HCT116 (cell line): ENCODE measurements at regions not wholly inside any gene's neighbourhood (a gene's known extent, or its start where the extent isn't known, plus 50 kb on each side); places are given as distances from the start of the nearest gene placed in this dataset.
"Not testable (repeated sequence)": the region's sequence is repeated elsewhere in the genome, so short reads cannot be mapped to it uniquely, and the experiment has no call there.

Experiments used
- ATAC-seq: fragments of 200-7000 bp; cut with Tn5 transposase; 2 replicates; pipeline ENCODE4 v1.9.1; 2020; ENCODE audit warnings: mild to moderate bottlenecking, moderate library complexity
- BruUV-seq: library from RNA; stranded (reverse); fragments of 400-500 nt; replicated peaks from 2 replicates; lab custom pipeline; 2021; lab: Mats Ljungman, UMichigan
- CTCF ChIA-PET: fragments of 300-600 bp; sonication (Branson Sonifier 250); formaldehyde crosslinking; loops from one replicate; lab custom pipeline; 2021; ENCODE audit warnings: antibody characterized with exemption; lab: Charles Lee
- POLR2A ChIA-PET: fragments of 300-600, 350-600 bp; sonication (Branson Sonifier 250); formaldehyde crosslinking; loops from one replicate; lab custom pipeline; 2021; ENCODE audit warnings: antibody characterized with exemption; lab: Charles Lee
- RAD21 ChIA-PET, 2 experiments: fragments of 300-600 bp; sonication (Branson Sonifier 250); formaldehyde crosslinking; loops; one replicate each; lab custom pipeline; 2023; ENCODE audit warnings: low total read pairs in 2 of 2; ENCODE audit not compliant: uncharacterized antibody in 2 of 2, unreplicated experiment in 2 of 2, low non-redundant PET in 1 of 2; lab: Charles Lee
- DNase-seq: peaks from one replicate; pipeline ENCODE4 v3.0.0-alpha.2; 2010; ENCODE audit warnings: low read depth, low spot score
- H2AFZ ChIP-seq: fragments of 200-600 bp; shearing (Covaris generic), sonication (generic); 2 replicates; pipeline ENCODE4 v1.6.1; 2017; ENCODE audit warnings: low read depth, mixed run types, mixed read lengths, antibody characterized with exemption, low read length; ENCODE audit not compliant: poor library complexity, severe bottlenecking
- H3K27ac ChIP-seq: 2 replicates; pipeline ENCODE4 v1.5.1; 2012; ENCODE audit warnings: low read depth, low read length
- H3K27me3 ChIP-seq: fragments of 200-600 bp; sonication (generic); 2 replicates; pipeline ENCODE4 v1.6.1; 2016; ENCODE audit warnings: mixed run types, low read length, mixed read lengths; ENCODE audit not compliant: insufficient read depth
- H3K36me3 ChIP-seq, 2 experiments: fragments of 200-500 bp in 1 of 2; fragments of 200-600 bp in 1 of 2; sonication (Bioruptor generic) in 1 of 2; sonication (generic) in 1 of 2; 2 replicates each; pipeline versions ENCODE4 v1.5.1 to v1.6.1; 2014 to 2016; ENCODE audit warnings: low read length in 2 of 2, inconsistent platforms in 1 of 2, mixed read lengths in 1 of 2, mixed run types in 1 of 2; ENCODE audit not compliant: insufficient read depth in 2 of 2, control insufficient read depth in 1 of 2
- H3K4me1 ChIP-seq, 2 experiments: fragments of 200-600 bp in 1 of 2; sonication (generic) in 1 of 2; 2 replicates each; pipeline versions ENCODE4 v1.5.1 to v1.6.1; 2012 to 2017; ENCODE audit warnings: low read length in 2 of 2, inconsistent platforms in 1 of 2, mild to moderate bottlenecking in 1 of 2, mixed read lengths in 1 of 2, mixed run types in 1 of 2, moderate library complexity in 1 of 2; ENCODE audit not compliant: insufficient read depth in 2 of 2, control insufficient read depth in 1 of 2
- H3K4me2 ChIP-seq: fragments of 200-600 bp; sonication (generic); 2 replicates; pipeline ENCODE4 v1.6.1; 2017; ENCODE audit warnings: mixed run types, low read length, mixed read lengths
- H3K4me3 ChIP-seq, 2 experiments: fragments of 200-600 bp in 1 of 2; sonication (generic) in 1 of 2; replicated peaks in 1 of 2; 2 replicates each; pipeline ENCODE4 v1.5.1; 2011 to 2016; ENCODE audit warnings: low read length in 2 of 2, control low read depth in 1 of 2, low read depth in 1 of 2, mild to moderate bottlenecking in 1 of 2, mixed read lengths in 1 of 2, mixed run types in 1 of 2
- H3K79me2 ChIP-seq: fragments of 200-600 bp; sonication (generic); 2 replicates; pipeline ENCODE4 v1.6.1; 2017; ENCODE audit warnings: mild to moderate bottlenecking, mixed run types, low read length, moderate library complexity, mixed read lengths; ENCODE audit not compliant: insufficient read depth
- H3K9ac ChIP-seq: fragments of 200-600 bp; sonication (generic); 2 replicates; pipeline ENCODE4 v1.6.1; 2016; ENCODE audit warnings: low read length, mixed read lengths
- H3K9me2 ChIP-seq: fragments of 200-600 bp; sonication (generic), shearing (Covaris generic); 2 replicates; pipeline ENCODE4 v1.6.1; 2017; ENCODE audit warnings: mixed run types, mild to moderate bottlenecking, moderate library complexity; ENCODE audit not compliant: insufficient read depth
- H3K9me3 ChIP-seq, 2 experiments: fragments of 200-500 bp in 1 of 2; fragments of 200-600 bp in 1 of 2; sonication (Bioruptor generic) in 1 of 2; sonication (generic) in 1 of 2; 2 replicates each; pipeline ENCODE4 v1.6.1; 2014 to 2017; ENCODE audit warnings: low read length in 2 of 2, mixed read lengths in 2 of 2, inconsistent platforms in 1 of 2, low read depth in 1 of 2, mild to moderate bottlenecking in 1 of 2, mixed run types in 1 of 2, moderate library complexity in 1 of 2; ENCODE audit not compliant: control insufficient read depth in 1 of 2, insufficient read depth in 1 of 2
- H4K20me1 ChIP-seq: fragments of 200-600 bp; sonication (generic), shearing (Covaris generic); 2 replicates; pipeline ENCODE4 v1.6.1; 2017; ENCODE audit warnings: mixed run types, mild to moderate bottlenecking, moderate library complexity; ENCODE audit not compliant: insufficient read depth
- CEBPB ChIP-seq: IDR thresholded peaks from 2 replicates; pipeline ENCODE4 v1.6.1; 2012; ENCODE audit warnings: low read depth
- EGR1 ChIP-seq: IDR thresholded peaks from 2 replicates; pipeline ENCODE4 v1.6.1; 2012; ENCODE audit warnings: low read depth
- EZH2 ChIP-seq: fragments of 200-600 bp; sonication (generic); IDR thresholded peaks from 2 replicates; pipeline ENCODE4 v1.6.1; 2017; ENCODE audit warnings: antibody characterized with exemption, mixed run types
- EZH2phosphoT487 ChIP-seq: fragments of 200-600 bp; IDR thresholded peaks from 2 replicates; pipeline ENCODE4 v1.6.1; 2018; ENCODE audit warnings: antibody characterized with exemption, borderline replicate concordance
- FOSL1 ChIP-seq: IDR thresholded peaks from 2 replicates; pipeline ENCODE4 v1.6.1; 2012; ENCODE audit warnings: low read depth
- JUND ChIP-seq: IDR thresholded peaks from 2 replicates; pipeline ENCODE4 v1.6.1; 2012
- POLR2AphosphoS5 ChIP-seq: IDR thresholded peaks from 2 replicates; pipeline ENCODE4 v1.6.1; 2011; ENCODE audit warnings: mild to moderate bottlenecking, low read depth, low read length, moderate library complexity
- RAD21 ChIP-seq: IDR thresholded peaks from 2 replicates; pipeline ENCODE4 v1.6.1; 2012; ENCODE audit warnings: low read depth, mild to moderate bottlenecking
- SRF ChIP-seq: IDR thresholded peaks from 2 replicates; pipeline ENCODE4 v1.6.1; 2012; ENCODE audit warnings: low read depth
- TCF7L2 ChIP-seq: IDR thresholded peaks from 2 replicates; pipeline ENCODE4 v1.7.0; 2011; ENCODE audit warnings: borderline replicate concordance, inconsistent platforms; ENCODE audit not compliant: insufficient read depth, insufficient read length; ENCODE audit errors: extremely low read depth
- YY1 ChIP-seq: IDR thresholded peaks from 2 replicates; pipeline ENCODE4 v1.6.1; 2011; ENCODE audit warnings: low read length, low read depth, moderate library complexity, mild to moderate bottlenecking; ENCODE audit not compliant: insufficient replicate concordance; ENCODE audit errors: extremely low read depth
- ZFX ChIP-seq: fragments of 450-650 bp; IDR thresholded peaks from 2 replicates; pipeline ENCODE4 v1.6.1; 2017
- ZNF274 ChIP-seq: fragments of 200-500 bp; sonication (Bioruptor generic); IDR thresholded peaks from 2 replicates; pipeline ENCODE4 v1.6.1; 2014; ENCODE audit warnings: mild to moderate bottlenecking, low read depth, low read length, inconsistent platforms
- intact Hi-C: fragments of 100-400 bp; cut with micrococcal nuclease; formaldehyde crosslinking; loops from 2 replicates; pipeline ENCODE4 v1.10.0; 2022
- TF ChIP-seq, protein P1 (sequence below): IDR thresholded peaks from 2 replicates; pipeline ENCODE4 v1.6.1; 2012
- TF ChIP-seq, protein P2 (sequence below): IDR thresholded peaks from 2 replicates; pipeline ENCODE4 v1.6.1; 2012

DNA sequence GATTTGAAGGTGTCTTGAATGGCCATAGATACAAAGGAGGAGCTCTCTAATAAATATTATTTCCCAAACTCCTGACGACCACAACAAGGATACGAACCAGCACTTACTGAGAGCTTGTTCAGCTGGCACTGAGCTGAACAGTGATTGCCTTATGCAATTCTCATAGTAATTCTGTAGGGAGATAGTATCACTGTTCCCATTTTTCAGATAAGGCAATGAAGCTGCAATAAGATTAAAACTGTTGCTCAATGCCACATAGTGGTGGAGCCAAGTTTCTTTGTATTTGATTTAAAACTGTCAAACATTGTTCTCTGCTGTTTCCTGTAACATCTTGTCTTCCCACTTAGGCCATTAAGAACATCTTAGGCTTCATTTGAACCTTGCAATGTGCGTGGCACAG lies 163.9 kb downstream of the RPLP1 start (continued):
- TF ChIP-seq FOSL1 (no peak), CEBPB (no peak), TCF7L2 (no peak)

DNA sequence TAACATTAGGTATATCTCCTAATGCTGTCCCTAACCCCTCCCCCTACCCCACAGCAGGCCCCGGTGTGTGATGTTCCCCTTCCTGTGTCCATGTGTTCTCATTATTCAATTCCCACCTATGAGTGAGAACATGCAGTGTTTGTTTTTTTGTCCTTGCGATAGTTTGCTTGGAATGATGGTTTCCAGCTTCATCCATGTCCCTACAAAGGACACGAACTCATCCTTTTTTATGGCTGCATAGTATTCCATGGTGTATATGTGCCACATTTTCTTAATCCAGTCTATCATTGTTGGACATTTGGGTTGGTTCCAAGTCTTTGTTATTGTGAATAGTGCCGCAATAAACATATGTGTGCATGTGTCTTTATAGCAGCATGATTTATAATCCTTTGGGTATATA lies 164.5 kb downstream of the RPLP1 start:
- POLR2A ChIA-PET, H3K27me3 ChIP-seq, H2AFZ ChIP-seq, intact Hi-C loops, H3K36me3 ChIP-seq, H4K20me1 ChIP-seq, BruUV-seq, H3K79me2 ChIP-seq, H3K4me2 ChIP-seq, ATAC-seq, RAD21 ChIA-PET, H3K9me2 ChIP-seq, DNase-seq, H3K9me3 ChIP-seq, H3K4me3 ChIP-seq, CTCF ChIA-PET, H3K4me1 ChIP-seq, H3K27ac ChIP-seq, H3K9ac ChIP-seq: not testable (repeated sequence)

DNA sequence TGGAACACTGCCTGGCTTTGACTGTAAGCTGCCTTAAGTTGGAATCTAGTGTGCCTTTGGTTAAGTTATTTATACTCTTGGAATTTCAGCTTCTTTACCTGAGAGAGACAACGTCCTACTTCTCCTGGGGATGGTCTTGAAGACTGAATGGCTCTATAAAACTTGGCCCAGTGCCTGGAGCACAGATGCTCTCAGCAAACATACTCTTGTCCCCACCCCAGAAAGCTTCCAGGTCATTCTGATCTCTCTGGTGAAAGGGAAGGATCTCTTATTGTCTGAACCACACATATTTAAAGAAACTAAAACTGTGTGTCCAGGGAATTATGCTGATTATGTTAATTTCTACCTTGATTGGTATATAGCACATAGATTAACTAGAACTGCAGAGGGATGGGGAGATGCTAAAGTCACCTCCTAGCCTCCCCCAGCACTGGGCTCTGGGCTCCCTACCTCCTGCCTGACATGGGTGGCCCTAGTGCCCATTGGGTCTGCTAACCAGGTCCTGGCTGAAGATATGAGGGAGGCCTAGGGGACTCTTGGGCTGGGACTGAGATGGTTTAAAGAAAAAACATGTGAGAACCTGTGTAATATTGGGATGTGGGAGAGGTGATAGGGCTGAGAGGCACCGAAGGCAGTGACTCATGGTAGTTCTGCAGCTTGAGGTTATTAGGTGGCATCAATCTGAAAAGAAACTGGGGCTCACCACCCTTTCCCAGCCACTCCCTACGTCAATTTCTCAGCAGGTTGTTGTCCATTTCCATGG lies 171.0 kb downstream of the RPLP1 start:
- RAD21 ChIA-PET: no interaction called here
- no peaks in the 10 kb centered on the region for H4K20me1 ChIP-seq
- POLR2A ChIA-PET: no interaction called here
- H3K27me3 ChIP-seq: peaks cover 26% of the 10 kb centered on the region; the same call in 1 of the 2 replicates
- ATAC-seq (no peak), DNase-seq (no peak)
- BruUV-seq: no TSS peak
- no peaks in the 10 kb centered on the region for H3K9me3 ChIP-seq
- H3K36me3 ChIP-seq: no peaks in the 10 kb centered on the region
- H3K9me2 ChIP-seq: no peaks in the 10 kb centered on the region
- CTCF ChIA-PET: no interaction called here
- H3K27ac ChIP-seq: no peak overlapping the region
- H3K9ac ChIP-seq: no peak overlapping the region
- H2AFZ ChIP-seq: no peak overlapping the region
- intact Hi-C loops: no loop called here
- H3K79me2 ChIP-seq: no peaks in the 10 kb centered on the region
- TF ChIP-seq YY1: no peak
- no peak for TF ChIP-seq FOSL1
- TF ChIP-seq, protein P1, sequence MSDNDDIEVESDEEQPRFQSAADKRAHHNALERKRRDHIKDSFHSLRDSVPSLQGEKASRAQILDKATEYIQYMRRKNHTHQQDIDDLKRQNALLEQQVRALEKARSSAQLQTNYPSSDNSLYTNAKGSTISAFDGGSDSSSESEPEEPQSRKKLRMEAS: no peak
- TF ChIP-seq EGR1: no peak
- no peak for TF ChIP-seq TCF7L2
- no peak for TF ChIP-seq EZH2phosphoT487
- no peak for TF ChIP-seq SRF
- TF ChIP-seq JUND: no peak
- TF ChIP-seq EZH2: no peak
- TF ChIP-seq ZNF274: no peak
- no peak for TF ChIP-seq ZFX
- TF ChIP-seq, protein P2, sequence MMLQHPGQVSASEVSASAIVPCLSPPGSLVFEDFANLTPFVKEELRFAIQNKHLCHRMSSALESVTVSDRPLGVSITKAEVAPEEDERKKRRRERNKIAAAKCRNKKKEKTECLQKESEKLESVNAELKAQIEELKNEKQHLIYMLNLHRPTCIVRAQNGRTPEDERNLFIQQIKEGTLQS: no peak
- no peak for TF ChIP-seq POLR2AphosphoS5
- no peak for TF ChIP-seq CEBPB
- no peak for TF ChIP-seq RAD21
- no peaks in the 10 kb centered on the region for H3K4me1 ChIP-seq
- no peak overlapping the region for H3K4me2 ChIP-seq
- no peak overlapping the region for H3K4me3 ChIP-seq
